ENCODE measurements at regions not wholly inside any gene's neighbourhood (a gene's known extent, or its start where the extent isn't known, plus 50 kb on each side); places are given as distances from the start of the nearest gene placed in this dataset.
"Not testable (repeated sequence)": the region's sequence is repeated elsewhere in the genome, so short reads cannot be mapped to it uniquely, and the experiment has no call there.

- H3K4me3 ChIP-seq (replicated peaks; ENCODE audit: low read depth, low read length): no peak overlapping the region
- no peak for TF ChIP-seq CTCF (IDR thresholded peaks at IDR 0.05; ENCODE audit: low read length, missing control alignments)
- DNase-seq (ENCODE audit: low read depth): no peak
These were observed 334.6 kb downstream of the CRPPA start for GRCh38 chr7:16086743-16087142.

- H3K4me3 ChIP-seq (replicated peaks; ENCODE audit: low read depth, low read length); DNase-seq (ENCODE audit: low read depth): not testable (repeated sequence)
These were observed 335.6 kb downstream of the CRPPA start for GRCh38 chr7:16085780-16086179.

- H3K4me3 ChIP-seq (replicated peaks; ENCODE audit: low read depth, low read length): no peak overlapping the region
- no peak for TF ChIP-seq CTCF (IDR thresholded peaks at IDR 0.05; ENCODE audit: low read length, missing control alignments)
- DNase-seq (ENCODE audit: low read depth): no peak
These were observed 336.5 kb downstream of the CRPPA start for GRCh38 chr7:16084875-16085274.

GRCh38 chr7:16084370-16084769, 337.0 kb downstream of the CRPPA start:
- no peak for TF ChIP-seq CTCF (IDR thresholded peaks at IDR 0.05; ENCODE audit: low read length, missing control alignments)
- no peak overlapping the region for H3K4me3 ChIP-seq (replicated peaks; ENCODE audit: low read depth, low read length)
- DNase-seq (ENCODE audit: low read depth): peak; percentile 72

- no peak for TF ChIP-seq CTCF (IDR thresholded peaks at IDR 0.05; ENCODE audit: low read length, missing control alignments)
- no peak overlapping the region for H3K4me3 ChIP-seq (replicated peaks; ENCODE audit: low read depth, low read length)
- DNase-seq (ENCODE audit: low read depth): peak; percentile 70
These were observed 337.4 kb downstream of the CRPPA start for GRCh38 chr7:16083931-16084330.

- peak; percentile 28 for DNase-seq (ENCODE audit: low read depth)
- peak; percentile 3 for TF ChIP-seq CTCF (IDR thresholded peaks at IDR 0.05; ENCODE audit: low read length, missing control alignments)
- H3K4me3 ChIP-seq (replicated peaks; ENCODE audit: low read depth, low read length): no peak overlapping the region
These were observed 341.2 kb downstream of the CRPPA start for GRCh38 chr7:16080131-16080530.

- H3K4me3 ChIP-seq (replicated peaks; ENCODE audit: low read depth, low read length): no peak overlapping the region
- DNase-seq (ENCODE audit: low read depth): no peak
- no peak for TF ChIP-seq CTCF (IDR thresholded peaks at IDR 0.05; ENCODE audit: low read length, missing control alignments)
These were observed 341.6 kb downstream of the CRPPA start for GRCh38 chr7:16079723-16080122.

All from fibroblast of pulmonary artery (primary cell).